ENCODE measurements at regions not wholly inside any gene's neighbourhood (a gene's known extent, or its start where the extent isn't known, plus 50 kb on each side); places are given as distances from the start of the nearest gene placed in this dataset.

DNA sequence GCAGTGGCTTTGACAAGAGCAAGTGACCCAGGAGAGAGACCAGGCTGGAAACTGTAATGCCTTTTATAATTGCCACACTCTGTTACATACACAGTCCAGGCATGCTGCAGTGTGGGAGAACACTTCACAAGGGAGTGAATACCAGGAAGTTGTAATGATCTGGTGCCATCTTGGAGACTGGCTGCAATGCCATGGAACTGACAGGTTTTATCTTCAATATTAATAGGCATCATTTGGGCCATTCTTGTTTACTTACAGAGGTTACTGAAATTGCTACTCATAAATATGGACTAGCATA is 274.3 kb downstream of the AUH start:
- DNase-seq (ENCODE audit: low read depth, low spot score) = no peak
- no peaks in the 10 kb centered on the region for H3K9me3 ChIP-seq (ENCODE audit: low read depth, low read length)
- no peaks in the 10 kb centered on the region for H3K36me3 ChIP-seq (ENCODE audit: insufficient read depth, low read length)
- TF ChIP-seq POLR2AphosphoS5 (IDR thresholded peaks at IDR 0.05; ENCODE audit: borderline replicate concordance, low read depth, low read length) = no peak
- no peak for TF ChIP-seq FOXP2 (optimal IDR thresholded peaks at IDR 0.05; ENCODE audit: control extremely low read depth, extremely low read length, insufficient read depth)
- TF ChIP-seq EZH2 (IDR thresholded peaks at IDR 0.05) = no peak
- no peak overlapping the region for H3K4me3 ChIP-seq
- H3K27ac ChIP-seq = no peak overlapping the region
- H3K9ac ChIP-seq (ENCODE audit: insufficient read length) = no peak overlapping the region

DNA sequence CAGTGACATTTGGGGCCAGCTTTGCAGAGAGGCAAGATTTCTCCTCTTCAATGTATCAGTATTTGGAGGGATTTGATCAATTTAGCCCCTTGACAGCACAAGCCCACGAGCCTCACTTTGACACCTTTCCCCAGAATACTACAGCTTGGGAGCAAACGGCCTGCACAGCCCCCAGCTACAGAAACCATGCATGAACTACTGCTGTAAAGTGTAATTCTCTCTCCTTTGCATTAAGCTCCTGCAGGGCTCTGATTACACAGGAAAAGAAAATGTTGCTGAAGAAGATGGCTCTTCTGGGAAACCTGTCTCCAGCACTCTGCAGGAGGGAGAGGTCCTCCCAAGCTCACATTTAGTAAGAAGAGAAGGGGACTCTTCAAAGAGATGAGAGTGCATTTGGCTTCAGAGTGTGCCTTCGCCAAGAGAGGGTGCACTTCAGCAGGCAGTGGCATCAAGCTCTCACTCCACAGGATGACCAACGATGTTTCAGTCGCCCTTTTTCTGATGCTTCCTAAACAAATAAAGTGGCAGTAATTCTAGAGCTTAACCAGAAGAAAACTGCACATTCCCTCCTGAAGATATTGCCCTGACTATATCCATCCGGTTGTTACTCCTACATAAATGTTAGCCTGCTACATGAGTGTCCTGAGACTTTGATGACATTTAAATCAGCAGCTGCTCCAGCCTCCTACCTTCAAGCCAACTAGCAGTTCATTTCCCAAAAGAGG is 272.2 kb downstream of the AUH start:
- Histone ChIP-seq H3K4me3 (no peak overlapping the region), H3K36me3 (ENCODE audit: insufficient read depth, low read length) (no peaks in the 10 kb centered on the region), H3K9me3 (ENCODE audit: low read depth, low read length) (no peaks in the 10 kb centered on the region), H3K27ac (no peak overlapping the region), H3K9ac (ENCODE audit: insufficient read length) (no peak overlapping the region)
- DNase-seq (ENCODE audit: low read depth, low spot score) = no peak
- TF ChIP-seq FOXP2 (optimal IDR thresholded peaks at IDR 0.05; ENCODE audit: control extremely low read depth, extremely low read length, insufficient read depth) (no peak), POLR2AphosphoS5 (IDR thresholded peaks at IDR 0.05; ENCODE audit: borderline replicate concordance, low read depth, low read length) (no peak), EZH2 (IDR thresholded peaks at IDR 0.05) (no peak)

DNA sequence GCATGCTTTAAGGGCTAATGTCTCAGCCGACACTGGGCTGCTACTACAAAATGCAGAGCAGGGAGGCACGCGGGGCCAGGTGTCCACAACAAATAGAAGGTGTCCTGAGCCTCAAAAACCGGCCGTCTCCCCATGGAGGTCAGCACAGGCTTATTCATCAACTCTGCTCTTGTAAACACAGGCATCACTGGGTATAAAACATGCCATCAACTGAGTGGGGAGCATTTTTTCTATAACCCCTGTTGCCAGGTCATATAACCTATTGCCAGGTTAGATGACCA is 271.6 kb downstream of the AUH start:
- Histone ChIP-seq H3K9me3 (ENCODE audit: low read depth, low read length) (no peaks in the 10 kb centered on the region), H3K9ac (ENCODE audit: insufficient read length) (no peak overlapping the region), H3K4me3 (no peak overlapping the region), H3K36me3 (ENCODE audit: insufficient read depth, low read length) (no peaks in the 10 kb centered on the region), H3K27ac (no peak overlapping the region)
- TF ChIP-seq EZH2 (IDR thresholded peaks at IDR 0.05) (no peak), POLR2AphosphoS5 (IDR thresholded peaks at IDR 0.05; ENCODE audit: borderline replicate concordance, low read depth, low read length) (no peak), FOXP2 (optimal IDR thresholded peaks at IDR 0.05; ENCODE audit: control extremely low read depth, extremely low read length, insufficient read depth) (no peak)
- no peak for DNase-seq (ENCODE audit: low read depth, low spot score)

DNA sequence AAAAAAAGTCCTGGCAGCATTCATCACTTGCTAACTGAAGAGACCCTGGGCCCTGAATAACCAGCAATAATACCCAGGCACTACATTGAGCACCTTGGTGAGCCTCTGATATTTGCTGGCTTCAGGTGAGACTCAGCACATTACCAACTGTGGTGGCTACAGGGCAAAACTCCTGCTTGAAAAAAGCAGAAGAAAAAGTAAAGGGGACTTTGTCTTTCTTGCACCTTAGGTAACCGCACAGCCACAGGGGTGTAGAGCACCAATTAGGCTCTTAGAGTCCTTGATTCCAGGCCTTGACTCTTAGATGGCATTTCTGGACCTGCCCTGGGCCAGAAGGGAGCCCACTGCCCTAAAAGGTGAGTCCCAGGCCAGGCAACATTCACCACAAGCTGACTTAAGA is 269.5 kb downstream of the AUH start:
- no peak overlapping the region for H3K4me3 ChIP-seq
- H3K9me3 ChIP-seq (ENCODE audit: low read depth, low read length) = no peaks in the 10 kb centered on the region
- H3K27ac ChIP-seq = no peak overlapping the region
- TF ChIP-seq FOXP2 (optimal IDR thresholded peaks at IDR 0.05; ENCODE audit: control extremely low read depth, extremely low read length, insufficient read depth) = no peak
- TF ChIP-seq POLR2AphosphoS5 (IDR thresholded peaks at IDR 0.05; ENCODE audit: borderline replicate concordance, low read depth, low read length) = no peak
- no peak for TF ChIP-seq EZH2 (IDR thresholded peaks at IDR 0.05)
- no peak for DNase-seq (ENCODE audit: low read depth, low spot score)
- no peaks in the 10 kb centered on the region for H3K36me3 ChIP-seq (ENCODE audit: insufficient read depth, low read length)
- no peak overlapping the region for H3K9ac ChIP-seq (ENCODE audit: insufficient read length)

DNA sequence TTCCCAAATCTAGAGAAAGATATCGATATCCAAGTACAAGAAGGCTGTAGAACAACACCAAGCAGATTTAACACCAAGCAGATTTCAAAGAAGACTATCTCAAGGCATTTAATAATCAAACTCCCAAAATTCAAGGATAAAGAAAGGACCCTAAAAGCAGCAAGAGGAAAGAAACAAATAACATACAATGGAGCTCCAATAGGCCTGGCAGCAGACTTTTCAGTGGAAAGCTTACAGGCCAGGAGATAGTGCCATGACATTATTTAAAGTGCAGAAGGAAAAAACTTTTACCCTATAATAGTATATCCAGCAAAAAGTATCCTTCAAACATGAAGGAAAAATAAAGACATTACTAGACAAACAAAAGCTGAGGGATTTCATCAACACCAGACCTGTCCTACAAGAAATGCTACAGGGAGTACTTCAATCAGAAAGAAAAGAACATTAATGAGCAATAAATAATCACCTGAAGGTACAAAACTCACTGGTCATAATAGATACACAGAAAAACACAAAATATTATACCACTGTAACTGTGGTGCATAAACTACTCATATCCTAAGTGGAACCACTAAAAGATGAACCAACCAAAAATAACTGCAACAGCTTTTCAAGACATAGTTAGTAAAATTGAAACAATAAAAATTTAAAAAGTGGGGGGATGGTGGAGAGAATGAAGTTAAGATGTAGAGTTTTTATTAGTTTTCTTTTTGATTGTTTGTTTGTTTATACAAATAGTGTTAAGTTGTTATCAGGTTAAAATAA is 267.2 kb downstream of the AUH start:
- Histone ChIP-seq H3K36me3 (ENCODE audit: insufficient read depth, low read length) (no peaks in the 10 kb centered on the region), H3K9me3 (ENCODE audit: low read depth, low read length) (no peaks in the 10 kb centered on the region), H3K9ac (ENCODE audit: insufficient read length) (no peak overlapping the region), H3K27ac (no peak overlapping the region), H3K4me3 (no peak overlapping the region)
- no peak for DNase-seq (ENCODE audit: low read depth, low spot score)
- TF ChIP-seq FOXP2 (optimal IDR thresholded peaks at IDR 0.05; ENCODE audit: control extremely low read depth, extremely low read length, insufficient read depth) = no peak
- no peak for TF ChIP-seq EZH2 (IDR thresholded peaks at IDR 0.05)
- no peak for TF ChIP-seq POLR2AphosphoS5 (IDR thresholded peaks at IDR 0.05; ENCODE audit: borderline replicate concordance, low read depth, low read length)

DNA sequence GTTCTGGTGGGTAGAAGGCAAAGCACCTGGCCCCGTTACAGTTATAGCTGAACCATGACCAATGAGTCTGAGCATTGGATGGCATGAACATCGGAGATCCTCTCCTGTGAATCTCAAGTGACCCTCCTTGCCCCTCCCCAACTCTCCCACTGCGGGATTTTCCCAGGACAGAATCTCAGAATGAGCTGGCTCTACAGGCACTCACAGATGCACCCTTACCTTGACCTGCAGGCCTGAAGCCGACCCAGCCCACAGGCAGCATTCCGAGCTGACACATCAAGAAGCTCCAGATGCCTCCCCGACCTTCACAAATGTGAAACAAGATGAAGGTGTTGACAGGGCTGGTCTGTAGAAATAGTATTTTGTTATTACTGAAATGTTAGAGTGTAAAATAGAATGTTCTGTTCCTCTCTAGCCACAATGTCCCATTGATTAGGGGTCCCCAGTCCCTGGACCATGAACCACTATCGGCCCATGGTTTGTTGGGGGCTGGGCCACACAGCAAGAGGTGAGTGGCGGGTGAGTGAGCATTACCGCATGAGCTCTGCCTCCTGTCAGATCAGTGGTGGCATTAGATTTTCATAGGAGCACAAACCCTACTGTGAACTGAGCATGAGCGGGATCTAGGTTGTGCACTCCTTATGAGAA is 263.4 kb downstream of the AUH start:
- no peak for DNase-seq (ENCODE audit: low read depth, low spot score)
- no peak for TF ChIP-seq POLR2AphosphoS5 (IDR thresholded peaks at IDR 0.05; ENCODE audit: borderline replicate concordance, low read depth, low read length)
- TF ChIP-seq FOXP2 (optimal IDR thresholded peaks at IDR 0.05; ENCODE audit: control extremely low read depth, extremely low read length, insufficient read depth) = no peak
- no peak for TF ChIP-seq EZH2 (IDR thresholded peaks at IDR 0.05)
- Histone ChIP-seq H3K4me3 (no peak overlapping the region), H3K9ac (ENCODE audit: insufficient read length) (no peak overlapping the region), H3K36me3 (ENCODE audit: insufficient read depth, low read length) (no peaks in the 10 kb centered on the region), H3K9me3 (ENCODE audit: low read depth, low read length) (no peaks in the 10 kb centered on the region), H3K27ac (no peak overlapping the region)

DNA sequence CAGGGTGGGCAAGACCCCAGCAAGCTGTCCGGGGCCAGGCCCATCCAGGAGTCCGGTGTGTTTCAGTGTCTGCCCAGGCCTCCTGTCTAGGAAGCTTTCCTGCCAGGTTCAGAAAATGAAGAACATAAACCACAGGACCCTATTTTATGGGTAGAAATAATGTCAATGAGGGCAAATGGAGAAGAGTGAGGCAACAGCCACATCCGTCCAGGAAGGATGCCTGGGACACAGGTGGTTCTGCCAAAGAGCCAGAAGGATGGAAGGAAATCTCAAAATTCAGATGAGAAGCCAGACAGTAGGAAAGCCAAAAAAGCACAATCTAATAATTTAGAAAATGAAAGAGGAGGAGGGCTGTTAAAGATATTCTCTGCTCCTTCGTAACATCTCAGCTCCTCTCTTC is 262.3 kb downstream of the AUH start:
- H3K36me3 ChIP-seq (ENCODE audit: insufficient read depth, low read length) = no peaks in the 10 kb centered on the region
- no peak overlapping the region for H3K4me3 ChIP-seq
- H3K27ac ChIP-seq = no peak overlapping the region
- no peaks in the 10 kb centered on the region for H3K9me3 ChIP-seq (ENCODE audit: low read depth, low read length)
- no peak for DNase-seq (ENCODE audit: low read depth, low spot score)
- H3K9ac ChIP-seq (ENCODE audit: insufficient read length) = no peak overlapping the region
- no peak for TF ChIP-seq POLR2AphosphoS5 (IDR thresholded peaks at IDR 0.05; ENCODE audit: borderline replicate concordance, low read depth, low read length)
- no peak for TF ChIP-seq FOXP2 (optimal IDR thresholded peaks at IDR 0.05; ENCODE audit: control extremely low read depth, extremely low read length, insufficient read depth)
- TF ChIP-seq EZH2 (IDR thresholded peaks at IDR 0.05) = no peak

DNA sequence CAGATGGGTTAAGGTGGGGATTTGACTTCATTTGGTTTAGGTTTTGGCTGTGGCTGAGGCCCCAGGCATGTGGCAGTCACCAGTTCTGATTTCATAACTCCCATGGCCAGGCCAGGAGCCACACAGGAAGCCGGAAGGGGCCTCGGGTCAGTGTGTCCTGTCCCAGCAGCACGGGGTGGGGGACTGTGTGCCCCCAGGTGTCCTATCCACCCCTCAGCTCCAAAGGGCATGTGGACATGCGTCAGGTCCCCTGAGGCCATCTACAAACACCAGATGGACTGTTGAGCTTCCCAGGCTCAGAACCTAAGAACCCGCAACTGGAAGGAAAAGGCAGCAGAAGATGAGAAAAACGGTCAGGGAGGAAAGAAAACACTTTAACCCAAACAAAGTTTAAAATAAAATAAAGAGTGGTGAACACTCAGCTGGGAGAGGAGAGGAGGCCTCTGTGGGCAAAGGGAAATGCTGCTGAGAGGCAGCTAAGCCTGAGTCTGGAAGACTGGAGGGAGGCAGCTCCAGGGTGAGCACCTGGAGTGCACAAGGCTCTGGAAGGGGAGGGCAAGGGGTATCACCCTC is 260.8 kb downstream of the AUH start:
- Histone ChIP-seq H3K4me3 (no peak overlapping the region), H3K9me3 (ENCODE audit: low read depth, low read length) (no peaks in the 10 kb centered on the region), H3K36me3 (ENCODE audit: insufficient read depth, low read length) (no peaks in the 10 kb centered on the region), H3K27ac (no peak overlapping the region), H3K9ac (ENCODE audit: insufficient read length) (no peak overlapping the region)
- DNase-seq (ENCODE audit: low read depth, low spot score) = no peak
- no peak for TF ChIP-seq FOXP2 (optimal IDR thresholded peaks at IDR 0.05; ENCODE audit: control extremely low read depth, extremely low read length, insufficient read depth)
